PC-9 (cell line): ENCODE measurements at regions not wholly inside any gene's neighbourhood (a gene's known extent, or its start where the extent isn't known, plus 50 kb on each side); places are given as distances from the start of the nearest gene placed in this dataset.

Source experiments
- CTCF ChIP-seq: fragments of 200-600 bp; sonication (generic); conservative IDR thresholded peaks from 2 replicates; pipeline ENCODE4 v1.6.1; 2017; ENCODE audit warnings: mixed run types, antibody characterized with exemption, mild to moderate bottlenecking, moderate library complexity
- EZH2 ChIP-seq: fragments of 200-600 bp; sonication (generic); IDR thresholded peaks from 2 replicates; pipeline ENCODE4 v1.8.0; 2017; ENCODE audit warnings: antibody characterized with exemption, low read depth

DNA sequence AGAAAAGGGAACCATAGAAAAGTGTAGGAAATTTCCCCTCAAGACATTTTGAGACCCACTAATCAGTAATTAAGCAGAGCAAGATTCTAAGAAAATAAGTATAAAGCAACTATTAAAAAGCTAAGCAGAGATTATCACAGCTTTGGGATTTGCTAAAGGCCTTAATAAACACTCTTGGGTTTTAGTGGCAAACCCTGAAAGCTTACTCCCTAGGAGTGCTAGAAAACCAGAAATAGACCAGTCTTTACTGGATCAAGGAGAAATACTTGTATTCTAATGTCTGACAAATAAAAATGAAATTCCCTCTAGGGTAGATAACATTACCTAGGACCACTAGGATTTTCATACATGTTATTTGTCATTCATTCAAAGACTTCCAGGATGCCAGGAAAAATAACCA, 510.8 kb downstream of the SPATA31D1 start:
- no peak for TF ChIP-seq EZH2
- no peak for TF ChIP-seq CTCF
